GM23338 (cell line): ENCODE measurements at regions not wholly inside any gene's neighbourhood (a gene's known extent, or its start where the extent isn't known, plus 50 kb on each side); places are given as distances from the start of the nearest gene placed in this dataset.

Experiments
- ATAC-seq: fragments of 200-7000 bp; cut with Tn5 transposase; 3 replicates; pipeline ENCODE4 v1.9.1; 2020
- DNase-seq: peaks from one replicate; pipeline ENCODE4 v3.0.0-alpha.2; 2015; ENCODE audit warnings: low spot score
- H2AFZ ChIP-seq: fragments of 200-600 bp; sonication (generic); 2 replicates; pipeline ENCODE4 v1.8.0; 2016; ENCODE audit warnings: antibody characterized with exemption, mild to moderate bottlenecking, moderate library complexity
- H3F3A ChIP-seq: fragments of 200-600 bp; sonication (generic); replicated peaks from 2 replicates; pipeline ENCODE4 v1.8.0; 2017; ENCODE audit warnings: antibody characterized with exemption, mixed run types, low read depth
- H3K27ac ChIP-seq: fragments of 200-600 bp; sonication (generic); 2 replicates; pipeline ENCODE4 v1.6.1; 2016; ENCODE audit warnings: low read depth
- H3K27me3 ChIP-seq: fragments of 200-600 bp; sonication (generic); 2 replicates; pipeline ENCODE4 v1.8.0; 2016; ENCODE audit warnings: mild to moderate bottlenecking, mixed run types, moderate library complexity; ENCODE audit not compliant: insufficient read depth
- H3K36me3 ChIP-seq: fragments of 200-600 bp; sonication (generic); 2 replicates; pipeline ENCODE4 v1.8.0; 2016; ENCODE audit warnings: mild to moderate bottlenecking; ENCODE audit not compliant: insufficient read depth
- H3K4me1 ChIP-seq: fragments of 200-600 bp; sonication (generic); 2 replicates; pipeline ENCODE4 v1.8.0; 2016; ENCODE audit warnings: mild to moderate bottlenecking, moderate library complexity; ENCODE audit not compliant: insufficient read depth
- H3K4me2 ChIP-seq: fragments of 200-600 bp; sonication (generic); 2 replicates; pipeline ENCODE4 v1.7.1; 2017; ENCODE audit warnings: mixed run types
- H3K4me3 ChIP-seq: fragments of 200-600 bp; sonication (generic); 2 replicates; pipeline ENCODE4 v1.6.1; 2016; ENCODE audit warnings: mixed run types
- H3K79me2 ChIP-seq: fragments of 200-600 bp; sonication (generic); replicated peaks from 2 replicates; pipeline ENCODE4 v1.8.0; 2017; ENCODE audit warnings: mild to moderate bottlenecking; ENCODE audit not compliant: insufficient read depth
- H3K9me2 ChIP-seq: fragments of 200-600 bp; sonication (generic); 2 replicates; pipeline ENCODE4 v1.8.0; 2017; ENCODE audit not compliant: insufficient read depth
- H4K20me1 ChIP-seq: fragments of 200-600 bp; sonication (generic); replicated peaks from 2 replicates; pipeline ENCODE4 v1.8.0; 2017; ENCODE audit warnings: mild to moderate bottlenecking; ENCODE audit not compliant: insufficient read depth
- H3K27ac Mint-ChIP-seq: 2 replicates; pipeline ENCODE4 v1.8.0; 2020; ENCODE audit warnings: inconsistent platforms, mild to moderate bottlenecking, moderate library complexity, mixed read lengths
- H3K27me3 Mint-ChIP-seq: 3 replicates; pipeline ENCODE4 v1.8.0; 2022; ENCODE audit warnings: low read depth, mild to moderate bottlenecking, moderate library complexity, mixed read lengths, inconsistent platforms; ENCODE audit not compliant: insufficient read depth, poor library complexity
- H3K36me3 Mint-ChIP-seq: 3 replicates; pipeline ENCODE4 v1.8.0; 2021; ENCODE audit warnings: low read depth, mild to moderate bottlenecking, inconsistent platforms, moderate library complexity, mixed read lengths
- H3K4me1 Mint-ChIP-seq: 3 replicates; pipeline ENCODE4 v1.8.0; 2020; ENCODE audit warnings: mild to moderate bottlenecking, inconsistent platforms, mixed read lengths
- H3K4me3 Mint-ChIP-seq: 3 replicates; pipeline ENCODE4 v1.8.0; 2021; ENCODE audit warnings: moderate library complexity, mild to moderate bottlenecking, inconsistent platforms, mixed read lengths
- H3K9me3 Mint-ChIP-seq: 3 replicates; pipeline ENCODE4 v1.8.0; 2020; ENCODE audit warnings: moderate library complexity, mild to moderate bottlenecking, inconsistent platforms, mixed read lengths
- ETS1 ChIP-seq: IDR thresholded peaks from 2 replicates; pipeline ENCODE4 v1.6.1; 2016; ENCODE audit warnings: antibody characterized with exemption
- EZH2 ChIP-seq: fragments of 200-600 bp; sonication (generic); IDR thresholded peaks from one replicate; pipeline ENCODE4 v1.8.0; 2017; ENCODE audit warnings: antibody characterized with exemption, mild to moderate bottlenecking, low read depth; ENCODE audit not compliant: unreplicated experiment
- EZH2phosphoT487 ChIP-seq: fragments of 200-600 bp; sonication (generic); IDR thresholded peaks from one replicate; pipeline ENCODE4 v1.8.1; 2018; ENCODE audit warnings: antibody characterized with exemption; ENCODE audit not compliant: unreplicated experiment
- JUNB ChIP-seq: IDR thresholded peaks from one replicate; pipeline ENCODE4 v1.6.1; 2016; ENCODE audit warnings: antibody characterized with exemption; ENCODE audit not compliant: unreplicated experiment
- NANOG ChIP-seq: IDR thresholded peaks from 2 replicates; pipeline ENCODE4 v1.6.1; 2016; ENCODE audit warnings: antibody characterized with exemption, borderline replicate concordance
- REST ChIP-seq: IDR thresholded peaks from one replicate; pipeline ENCODE4 v1.6.1; 2018; ENCODE audit warnings: antibody characterized with exemption; ENCODE audit not compliant: unreplicated experiment
- ZNF331 ChIP-seq: fragments of 250-450 bp; sonication (Bioruptor Pico); IDR thresholded peaks from 2 replicates; pipeline ENCODE4 v1.5.0; 2020; ENCODE audit warnings: low read depth, mild to moderate bottlenecking, moderate library complexity
- ZNF462 ChIP-seq: fragments of 250-450 bp; sonication (Bioruptor Pico); IDR thresholded peaks from 2 replicates; pipeline ENCODE4 v1.5.0; 2020; ENCODE audit warnings: mild to moderate bottlenecking, moderate library complexity

GRCh38 chr2:103327966-103328365, 566.1 kb downstream of the TMEM182 start:
- H3K36me3 Mint-ChIP-seq: peaks cover 11% of the 10 kb centered on the region
- H3K4me1 Mint-ChIP-seq: peaks cover 7% of the 10 kb centered on the region; the same call in 2 of the 3 replicates
- H3K36me3 ChIP-seq: no peaks in the 10 kb centered on the region
- H3K27ac ChIP-seq: no peak overlapping the region
- H3K4me3 Mint-ChIP-seq: no peak overlapping the region
- H3K27ac Mint-ChIP-seq: no peak overlapping the region
- ATAC-seq (no peak), DNase-seq (no peak)
- 0 out of 2 replicates have a peak, but pooled peaks cover 6% of the 10 kb centered on the region for H3K9me2 ChIP-seq
- no peaks in the 10 kb centered on the region for H3K27me3 ChIP-seq
- no peak for TF ChIP-seq ZNF462 (CRISPR knock-in tag)
- TF ChIP-seq JUNB: no peak
- TF ChIP-seq EZH2: no peak
- no peak for TF ChIP-seq NANOG
- no peak for TF ChIP-seq ZNF331 (CRISPR knock-in tag)
- no peak for TF ChIP-seq ETS1
- no peak for TF ChIP-seq REST
- TF ChIP-seq EZH2phosphoT487: no peak
- H3F3A ChIP-seq: no peaks in the 10 kb centered on the region
- no peaks in the 10 kb centered on the region for H3K79me2 ChIP-seq
- H3K27me3 Mint-ChIP-seq: no peaks in the 10 kb centered on the region
- no peak overlapping the region for H2AFZ ChIP-seq
- 0 out of 2 replicates have a peak, but pooled peaks cover 5% of the 10 kb centered on the region for H3K4me1 ChIP-seq
- no peaks in the 10 kb centered on the region for H4K20me1 ChIP-seq
- H3K9me3 Mint-ChIP-seq: peaks cover 11% of the 10 kb centered on the region; the same call in 2 of the 3 replicates
- H3K4me3 ChIP-seq: no peak overlapping the region
- no peak overlapping the region for H3K4me2 ChIP-seq
